ENCODE measurements at regions not wholly inside any gene's neighbourhood (a gene's known extent, or its start where the extent isn't known, plus 50 kb on each side); places are given as distances from the start of the nearest gene placed in this dataset.

- H3K4me1 ChIP-seq (ENCODE audit: insufficient read depth, low read length, poor library complexity, severe bottlenecking) = no peaks in the 10 kb centered on the region
- TF ChIP-seq CTCF (conservative IDR thresholded peaks at IDR 0.05; ENCODE audit: low read length) (no peak), EZH2phosphoT487 (IDR thresholded peaks at IDR 0.05; ENCODE audit: borderline replicate concordance) (no peak)
- no peak overlapping the region for H3K9ac ChIP-seq (ENCODE audit: low read depth, low read length, poor library complexity, severe bottlenecking)
- H3K9me3 ChIP-seq (ENCODE audit: insufficient read depth, low read depth, low read length) = no peaks in the 10 kb centered on the region
- H3F3A ChIP-seq (ENCODE audit: low read depth) = no peaks in the 10 kb centered on the region
- H3K27me3 ChIP-seq (ENCODE audit: insufficient read depth, low read length, poor library complexity, severe bottlenecking) = no peaks in the 10 kb centered on the region
- no peak overlapping the region for H2AFZ ChIP-seq (ENCODE audit: low read length)
- no peak overlapping the region for H3K4me3 ChIP-seq (ENCODE audit: low read length, poor library complexity, severe bottlenecking)
- H3K9me2 ChIP-seq (replicated peaks; ENCODE audit: low read depth, low read length) = no peaks in the 10 kb centered on the region
- no peaks in the 10 kb centered on the region for H3K36me3 ChIP-seq (ENCODE audit: insufficient read depth, low read length)
- H4K20me1 ChIP-seq (ENCODE audit: insufficient read depth, low read length, poor library complexity, severe bottlenecking) = no peaks in the 10 kb centered on the region
- H3K79me2 ChIP-seq (ENCODE audit: insufficient read depth, low read length) = no peaks in the 10 kb centered on the region
- no peak overlapping the region for H3K4me2 ChIP-seq (ENCODE audit: low read depth, low read length, poor library complexity, severe bottlenecking)
These were observed 786.2 kb downstream of the C6orf118 start for GRCh38 chr6:164523087-164523654.

- no peak for TF ChIP-seq EZH2phosphoT487 (IDR thresholded peaks at IDR 0.05; ENCODE audit: borderline replicate concordance)
- TF ChIP-seq CTCF (conservative IDR thresholded peaks at IDR 0.05; ENCODE audit: low read length) = no peak
- no peaks in the 10 kb centered on the region for H3K9me3 ChIP-seq (ENCODE audit: insufficient read depth, low read depth, low read length)
- H4K20me1 ChIP-seq (ENCODE audit: insufficient read depth, low read length, poor library complexity, severe bottlenecking) = no peaks in the 10 kb centered on the region
These were observed 788.5 kb downstream of the C6orf118 start for GRCh38 chr6:164520916-164521315.

GRCh38 chr6:164507206-164507940, 802.0 kb downstream of the C6orf118 start:
- Histone ChIP-seq H3K4me2 (ENCODE audit: low read depth, low read length, poor library complexity, severe bottlenecking) (no peak overlapping the region), H3F3A (ENCODE audit: low read depth) (no peaks in the 10 kb centered on the region), H3K4me3 (ENCODE audit: low read length, poor library complexity, severe bottlenecking) (no peak overlapping the region), H4K20me1 (ENCODE audit: insufficient read depth, low read length, poor library complexity, severe bottlenecking) (no peaks in the 10 kb centered on the region), H3K79me2 (ENCODE audit: insufficient read depth, low read length) (no peaks in the 10 kb centered on the region), H3K4me1 (ENCODE audit: insufficient read depth, low read length, poor library complexity, severe bottlenecking) (no peaks in the 10 kb centered on the region), H3K9me3 (ENCODE audit: insufficient read depth, low read depth, low read length) (no peaks in the 10 kb centered on the region), H3K9me2 (replicated peaks; ENCODE audit: low read depth, low read length) (no peaks in the 10 kb centered on the region), H2AFZ (ENCODE audit: low read length) (no peak overlapping the region), H3K27me3 (ENCODE audit: insufficient read depth, low read length, poor library complexity, severe bottlenecking) (no peaks in the 10 kb centered on the region), H3K36me3 (ENCODE audit: insufficient read depth, low read length) (no peaks in the 10 kb centered on the region), H3K9ac (ENCODE audit: low read depth, low read length, poor library complexity, severe bottlenecking) (no peak overlapping the region)
- TF ChIP-seq EZH2phosphoT487 (IDR thresholded peaks at IDR 0.05; ENCODE audit: borderline replicate concordance) (no peak), CTCF (conservative IDR thresholded peaks at IDR 0.05; ENCODE audit: low read length) (no peak)

More at GRCh38 chr6:164520916-164521315, 788.5 kb downstream of the C6orf118 start:
- Histone ChIP-seq H3K27me3 (ENCODE audit: insufficient read depth, low read length, poor library complexity, severe bottlenecking) (no peaks in the 10 kb centered on the region), H3K4me2 (ENCODE audit: low read depth, low read length, poor library complexity, severe bottlenecking) (no peak overlapping the region), H3K4me1 (ENCODE audit: insufficient read depth, low read length, poor library complexity, severe bottlenecking) (no peaks in the 10 kb centered on the region), H2AFZ (ENCODE audit: low read length) (no peak overlapping the region), H3K36me3 (ENCODE audit: insufficient read depth, low read length) (no peaks in the 10 kb centered on the region), H3K9ac (ENCODE audit: low read depth, low read length, poor library complexity, severe bottlenecking) (no peak overlapping the region), H3K9me2 (replicated peaks; ENCODE audit: low read depth, low read length) (no peaks in the 10 kb centered on the region), H3K4me3 (ENCODE audit: low read length, poor library complexity, severe bottlenecking) (no peak overlapping the region), H3K79me2 (ENCODE audit: insufficient read depth, low read length) (no peaks in the 10 kb centered on the region), H3F3A (ENCODE audit: low read depth) (no peaks in the 10 kb centered on the region)
